ENCODE measurements at regions not wholly inside any gene's neighbourhood (a gene's known extent, or its start where the extent isn't known, plus 50 kb on each side); places are given as distances from the start of the nearest gene placed in this dataset.

DNA sequence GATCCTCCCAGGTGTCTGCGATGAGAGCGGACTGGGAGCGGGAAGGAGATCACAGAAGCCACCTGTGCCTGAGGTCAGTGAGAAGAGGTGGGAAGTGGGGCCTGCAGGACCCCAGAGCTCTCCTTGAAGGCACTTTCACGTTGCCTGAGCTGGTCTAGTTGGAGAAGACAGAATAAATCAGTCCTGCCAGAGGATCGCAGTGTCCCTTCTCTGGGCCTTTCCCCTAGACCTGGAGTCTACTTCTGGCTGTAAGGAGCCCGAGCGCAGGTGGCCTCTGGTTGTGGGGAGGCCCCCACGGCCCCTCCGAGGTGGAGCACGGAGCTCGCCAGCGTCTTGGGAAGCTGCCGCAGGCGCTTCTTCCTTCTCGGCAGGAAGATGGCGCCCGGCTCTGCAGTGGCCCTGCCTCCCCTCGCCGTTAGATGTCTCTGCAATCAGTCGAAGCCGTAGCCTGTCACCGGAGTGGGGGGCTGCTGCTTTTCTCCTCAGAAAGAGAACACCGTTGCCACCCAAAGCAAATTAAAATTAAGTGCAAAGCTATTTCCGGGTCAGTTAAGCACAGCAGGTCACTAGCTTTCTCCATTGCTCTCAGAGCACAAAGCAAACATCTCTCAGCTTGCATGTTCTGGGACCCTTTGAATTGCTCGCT lies 212.0 kb upstream of the MYT1L start:
- peak; percentile 8 for DNase-seq

DNA sequence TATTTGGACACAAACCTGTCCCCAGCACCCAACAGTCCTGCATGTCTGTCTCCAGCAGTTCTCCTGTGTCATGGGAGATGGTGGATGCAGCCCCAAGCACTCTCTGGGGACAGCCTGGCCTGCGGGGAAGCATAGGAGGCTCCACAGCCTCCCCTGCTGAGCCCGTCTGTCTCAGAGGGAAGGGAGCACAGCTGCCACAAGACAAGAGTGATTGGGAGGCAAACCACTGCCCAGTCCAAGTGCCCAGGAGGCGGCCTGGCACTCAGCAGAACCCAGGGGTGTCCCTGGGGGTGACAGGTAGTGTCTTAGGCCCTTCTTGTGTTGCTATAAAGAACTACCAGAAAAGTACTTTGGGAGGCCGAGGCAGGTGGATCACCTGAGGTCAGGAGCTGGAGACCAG lies 211.2 kb upstream of the MYT1L start:
- no peak for DNase-seq

DNA sequence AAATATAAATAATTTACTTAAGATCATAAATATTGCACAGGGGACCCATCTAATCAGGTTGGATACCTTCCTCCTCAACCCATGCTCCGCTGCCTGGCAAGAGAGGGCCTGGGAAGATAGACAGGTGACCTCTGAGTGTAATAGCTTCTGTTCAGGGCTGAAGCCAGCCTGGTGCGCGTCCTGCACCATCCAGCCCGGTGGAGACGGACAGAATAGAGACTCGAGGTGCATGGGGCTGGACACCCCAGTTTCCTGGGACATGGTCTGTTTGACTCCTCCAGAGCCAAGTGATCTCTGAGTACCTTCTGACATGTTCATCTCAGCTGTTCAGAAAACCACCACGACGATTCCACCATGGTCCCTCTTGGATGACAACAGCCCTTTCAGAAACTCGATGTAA lies 209.3 kb upstream of the MYT1L start:
- DNase-seq: no peak

DNA sequence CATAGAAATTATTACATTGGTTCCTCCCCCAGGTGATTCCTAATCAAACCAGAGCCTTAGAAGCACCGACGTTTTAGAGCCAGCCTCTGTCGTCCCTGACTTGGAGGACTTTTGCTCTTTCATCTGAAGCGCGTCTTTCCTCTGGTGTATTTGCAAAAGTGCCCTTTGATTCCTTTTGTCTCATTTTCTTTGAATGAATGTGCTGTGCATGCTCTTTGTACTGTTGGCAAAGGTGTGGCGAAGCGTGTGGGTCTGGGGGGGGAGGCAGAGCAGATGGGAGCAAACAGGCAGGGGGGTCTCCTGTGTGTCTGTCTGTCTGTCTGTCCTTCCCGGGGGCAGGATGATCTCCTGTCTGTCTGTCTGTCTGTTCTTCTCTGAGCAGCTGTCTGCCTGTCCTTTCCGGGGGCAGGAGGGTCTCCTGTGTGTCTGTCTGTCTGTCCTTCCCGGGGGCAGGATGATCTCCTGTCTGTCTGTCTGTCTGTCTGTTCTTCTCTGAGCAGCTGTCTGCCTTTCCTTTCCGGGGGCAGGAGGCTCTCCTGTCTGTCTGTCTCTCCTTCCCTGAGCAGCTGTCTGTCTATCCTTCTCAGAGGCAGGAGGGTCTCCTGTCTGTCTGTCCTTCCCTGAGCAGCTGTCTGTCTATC lies 205.5 kb upstream of the MYT1L start:
- DNase-seq: no peak

DNA sequence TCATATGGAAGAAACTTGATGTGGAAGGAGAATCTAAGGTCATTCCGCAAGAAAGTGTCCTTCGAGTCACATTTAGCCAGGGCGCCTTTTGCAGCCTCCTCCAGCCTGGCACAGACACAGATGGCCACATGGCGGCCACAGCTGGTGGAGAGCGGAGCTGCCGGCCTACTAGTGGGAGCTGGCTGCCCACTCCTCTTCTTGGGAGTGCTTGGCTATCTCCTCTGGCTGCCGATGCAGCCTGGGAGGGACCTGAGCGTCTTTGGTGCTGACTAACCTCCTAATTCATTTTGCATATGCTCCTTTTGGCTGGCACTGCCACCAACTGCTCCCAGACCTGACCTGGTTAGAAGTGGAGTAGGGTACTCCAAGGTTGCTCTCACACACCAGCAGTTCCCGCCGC lies 199.3 kb upstream of the MYT1L start:
- no peak for DNase-seq

DNA sequence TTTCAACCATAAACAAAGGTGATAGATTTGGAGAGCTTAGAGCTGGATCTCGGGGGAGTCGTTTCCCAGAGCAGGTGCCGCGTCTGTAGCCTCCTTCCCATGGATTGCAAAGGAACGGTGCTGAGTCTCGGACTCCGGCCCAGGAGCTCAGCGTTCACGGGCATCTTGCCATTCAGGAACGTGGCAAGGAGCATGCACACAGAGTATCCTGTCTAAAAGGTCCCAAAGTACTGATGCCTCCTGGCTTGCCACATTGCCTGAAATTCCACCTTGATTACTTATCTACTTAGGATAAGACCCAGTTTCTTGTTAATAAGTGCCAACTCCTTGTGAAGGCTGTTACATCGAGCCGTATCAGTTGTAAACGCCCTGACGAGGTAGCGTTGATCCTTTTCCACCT lies 197.8 kb upstream of the MYT1L start:
- no peak for DNase-seq

DNA sequence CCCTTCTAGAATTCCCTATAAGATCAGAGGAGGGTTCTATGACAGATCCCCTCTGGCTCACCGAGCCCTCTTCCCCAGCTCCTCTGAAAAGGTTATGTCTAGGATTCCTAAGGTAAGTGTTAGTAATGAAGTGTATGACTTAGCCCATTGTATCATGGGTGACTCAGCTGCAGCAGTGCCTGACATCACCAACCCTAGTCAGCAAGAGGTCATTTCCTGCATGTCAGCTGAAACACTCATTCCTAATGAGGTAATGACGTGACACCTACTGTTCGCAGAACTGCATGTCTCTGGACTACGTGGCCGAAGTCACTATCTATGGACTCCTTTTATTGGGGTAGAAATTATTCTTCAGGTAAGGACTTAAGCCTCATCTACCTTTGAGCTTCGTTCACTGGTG lies 196.1 kb upstream of the MYT1L start:
- no peak for DNase-seq

DNA sequence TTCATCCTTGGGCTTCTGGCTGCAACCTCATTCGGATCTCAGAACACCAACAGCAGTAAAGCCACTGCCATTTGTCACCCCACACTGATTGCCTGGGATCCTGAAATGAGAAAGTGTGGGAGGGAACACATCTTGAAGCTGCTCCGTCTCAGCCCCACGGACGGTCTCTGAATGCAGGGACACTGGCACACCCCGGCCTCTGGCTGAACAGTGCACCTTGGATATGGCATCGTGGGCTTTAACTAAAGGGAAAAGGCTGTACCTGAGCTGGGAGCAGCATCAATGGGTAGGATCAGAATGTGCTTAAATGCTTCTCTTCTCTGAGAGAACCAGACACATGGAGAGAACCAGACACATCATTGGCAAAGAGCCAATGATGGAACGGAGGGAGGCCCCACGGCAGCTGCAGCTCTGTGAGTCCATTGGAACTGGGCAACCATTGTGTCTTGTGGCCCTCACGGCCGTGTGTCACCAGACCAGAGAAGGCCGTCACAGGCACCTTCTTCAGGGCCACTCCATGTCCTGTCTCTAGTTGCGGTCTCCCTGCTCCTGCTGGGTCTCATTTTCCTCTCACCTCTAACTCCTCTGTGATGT lies 193.4 kb upstream of the MYT1L start:
- no peak for DNase-seq

DNA sequence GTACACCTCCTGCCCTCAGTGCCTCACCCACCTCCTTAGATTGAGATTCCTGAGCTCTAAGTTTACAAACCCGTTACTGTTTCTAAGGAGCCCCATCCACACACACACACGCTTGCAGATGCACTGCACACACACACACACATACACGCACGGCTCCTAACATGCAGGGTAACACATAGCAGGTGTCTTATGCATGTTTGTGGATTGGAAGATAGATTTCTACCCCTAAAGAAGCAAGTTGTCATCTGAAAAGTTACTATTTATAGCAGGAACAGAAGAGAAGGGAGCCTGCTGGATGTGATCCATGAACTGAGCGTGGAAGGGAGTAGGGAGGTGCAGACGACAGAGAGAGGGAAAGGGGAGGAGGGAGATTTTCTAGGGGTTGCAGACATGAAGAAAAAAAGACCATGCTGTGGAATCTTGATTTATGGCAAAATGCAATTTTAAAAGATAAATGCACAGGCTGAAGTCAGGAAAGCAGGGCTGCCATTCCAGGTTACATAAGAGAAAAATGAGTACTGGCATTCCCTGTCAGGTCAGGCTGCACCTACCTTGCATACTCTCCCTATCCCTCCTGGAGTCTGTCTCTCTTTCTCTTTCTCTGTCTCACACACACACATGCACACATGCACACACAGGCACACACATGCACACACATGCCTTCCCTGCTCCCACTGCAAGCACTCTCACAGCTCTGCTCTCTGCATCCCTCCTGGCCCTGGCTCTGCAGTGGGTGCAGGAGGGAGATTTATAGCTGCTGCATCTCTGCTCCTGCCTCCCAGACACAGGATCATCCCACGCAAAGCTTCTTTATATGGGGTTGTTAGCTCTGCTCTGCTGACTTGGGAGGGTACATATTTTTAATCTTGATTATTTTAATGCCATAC lies 192.6 kb upstream of the MYT1L start:
- DNase-seq: peak; percentile 4

DNA sequence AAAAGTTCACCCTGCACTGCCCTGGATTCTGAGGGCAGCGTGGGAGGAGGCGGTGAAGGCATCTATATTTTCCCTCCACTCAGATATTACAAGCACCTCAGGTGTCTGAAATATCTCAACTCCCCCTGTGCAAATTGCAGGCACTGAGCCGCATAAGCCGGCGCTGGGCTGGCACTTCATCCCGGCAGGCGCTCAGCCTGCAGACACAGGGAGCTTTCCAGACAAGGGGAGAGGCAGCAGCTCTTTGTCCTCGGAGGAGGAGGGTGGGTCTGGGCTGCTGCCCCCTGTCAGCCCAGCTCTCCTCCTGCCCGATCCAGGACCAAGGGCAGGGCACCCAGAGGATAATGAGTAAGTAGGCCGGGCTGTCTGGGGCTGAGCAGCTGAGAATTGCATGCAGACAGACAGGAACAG lies 189.3 kb upstream of the MYT1L start:
- DNase-seq: no peak

DNA sequence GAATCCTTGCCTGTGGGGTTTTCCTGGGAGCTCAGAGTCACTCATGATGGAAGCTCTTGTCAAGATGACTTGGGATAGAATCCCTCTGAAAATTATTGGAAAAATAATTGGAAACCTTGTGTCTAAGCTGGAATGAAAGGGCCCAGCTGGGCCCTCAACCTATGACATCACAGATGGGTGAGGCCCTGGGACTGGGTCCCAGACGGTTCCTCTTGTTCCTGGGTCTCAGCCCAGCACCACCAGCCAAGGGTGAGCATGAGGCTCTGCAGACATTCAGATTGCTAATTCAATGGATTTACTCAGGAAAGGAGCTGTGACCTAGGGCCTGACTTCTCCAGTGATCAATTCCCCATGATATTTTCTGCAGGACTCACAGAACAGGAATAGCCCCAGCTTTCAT lies 188.3 kb upstream of the MYT1L start:
- no peak for DNase-seq

DNA sequence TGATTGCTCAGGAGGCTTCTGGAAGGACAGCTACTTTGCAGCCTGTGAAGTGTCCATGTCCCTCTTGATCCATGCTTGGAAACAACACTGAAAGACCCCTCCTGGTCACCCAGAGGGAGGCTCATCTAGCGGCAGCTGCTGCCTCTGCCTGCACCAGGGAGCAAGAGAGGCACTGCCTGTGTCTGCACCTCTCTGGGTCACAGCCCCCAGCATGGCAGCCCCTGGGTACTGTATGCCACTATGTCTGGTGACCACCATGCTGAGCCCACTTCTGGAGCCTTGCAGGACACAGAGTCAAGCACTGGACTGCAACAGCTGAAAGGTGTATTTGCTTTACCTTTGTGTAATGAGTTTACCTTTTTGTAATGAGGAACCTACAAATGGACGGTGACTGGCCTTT lies 186.3 kb upstream of the MYT1L start:
- no peak for DNase-seq

DNA sequence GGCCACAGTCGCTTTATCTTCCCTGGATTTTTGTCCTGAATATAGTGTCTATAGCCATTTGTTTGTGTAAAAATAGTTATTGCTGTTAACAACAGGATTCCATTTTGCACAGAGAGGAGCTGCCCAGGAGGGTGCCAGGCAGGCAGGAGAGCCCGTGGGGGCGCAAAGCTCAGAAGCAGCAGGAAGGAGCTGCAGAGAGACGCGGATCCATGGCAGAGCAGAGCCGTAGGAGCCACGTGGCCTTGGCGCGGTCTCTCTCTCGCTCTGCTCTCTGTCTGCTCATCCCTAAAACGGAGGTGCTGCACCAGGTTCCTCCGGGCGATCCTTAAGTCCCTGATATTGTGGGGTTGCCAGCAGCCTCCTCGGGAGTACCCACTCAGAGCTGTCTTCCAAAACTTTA lies 185.3 kb upstream of the MYT1L start:
- no peak for DNase-seq

DNA sequence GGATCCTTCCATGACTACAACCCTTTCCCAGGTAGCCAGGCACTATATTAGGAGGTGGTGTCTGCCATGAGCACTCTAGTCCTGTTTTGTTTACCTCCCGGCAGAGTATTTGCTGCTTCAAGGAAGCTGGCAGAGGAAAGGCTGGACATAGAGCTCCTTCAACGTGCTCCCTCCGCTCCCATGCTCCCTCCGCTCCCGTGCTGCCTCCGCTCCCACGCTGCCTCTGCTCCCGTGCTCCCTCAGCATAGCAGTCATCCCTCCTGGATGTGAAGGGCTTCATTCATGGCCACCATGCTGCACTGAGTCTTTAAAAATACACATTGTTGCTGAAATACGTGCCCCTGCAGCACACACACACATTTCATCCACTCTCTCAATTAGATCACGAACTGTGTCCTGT lies 181.9 kb upstream of the MYT1L start:
- no peak for DNase-seq

DNA sequence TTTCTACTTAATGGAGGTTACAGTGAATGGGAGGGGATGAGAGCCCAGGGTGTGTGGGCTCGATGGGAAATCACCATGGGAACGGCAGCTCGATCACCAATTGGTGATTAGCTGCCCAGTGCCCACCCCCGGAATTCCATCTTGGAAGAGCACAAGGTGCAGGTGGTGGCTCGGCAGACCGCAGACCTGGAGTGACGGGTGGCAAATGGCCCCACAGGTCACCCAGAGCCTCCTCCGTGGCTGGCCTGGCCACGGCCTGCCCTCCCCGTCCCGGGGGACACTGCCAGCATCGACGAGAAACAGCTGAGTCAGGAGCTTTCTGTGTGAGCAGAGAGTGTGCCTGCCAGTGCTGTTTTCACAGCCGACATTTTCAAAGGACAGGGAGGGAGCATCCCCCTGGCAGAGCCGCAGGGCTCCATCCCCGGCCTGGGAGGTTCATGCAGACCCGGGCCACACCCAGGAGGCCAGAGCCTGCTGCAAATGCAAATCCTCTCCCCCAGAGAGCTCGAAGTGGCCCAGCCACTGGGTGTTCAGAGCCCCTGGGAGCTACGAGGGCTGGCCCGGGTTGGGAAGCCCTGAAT lies 176.4 kb upstream of the MYT1L start:
- DNase-seq: no peak

DNA sequence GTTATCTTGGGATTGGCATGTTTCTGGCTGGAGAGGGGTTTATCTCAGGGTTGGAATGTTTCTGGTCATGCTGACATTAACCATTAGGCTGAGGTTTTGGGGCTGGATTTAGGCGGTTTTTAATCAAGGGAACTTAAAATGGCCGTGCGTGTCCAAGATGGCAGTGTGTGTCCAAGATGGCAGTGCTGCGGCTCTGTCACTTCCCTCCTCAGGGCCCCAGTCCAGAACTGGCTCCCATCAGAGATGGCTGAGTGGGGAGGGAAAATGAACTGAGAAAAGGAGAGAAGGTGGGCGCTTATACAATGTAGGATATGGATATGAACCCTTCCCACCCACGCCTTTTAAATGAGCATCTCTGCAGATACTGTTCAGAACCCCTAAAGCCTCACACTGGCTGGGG lies 175.5 kb upstream of the MYT1L start:
- DNase-seq: no peak

DNA sequence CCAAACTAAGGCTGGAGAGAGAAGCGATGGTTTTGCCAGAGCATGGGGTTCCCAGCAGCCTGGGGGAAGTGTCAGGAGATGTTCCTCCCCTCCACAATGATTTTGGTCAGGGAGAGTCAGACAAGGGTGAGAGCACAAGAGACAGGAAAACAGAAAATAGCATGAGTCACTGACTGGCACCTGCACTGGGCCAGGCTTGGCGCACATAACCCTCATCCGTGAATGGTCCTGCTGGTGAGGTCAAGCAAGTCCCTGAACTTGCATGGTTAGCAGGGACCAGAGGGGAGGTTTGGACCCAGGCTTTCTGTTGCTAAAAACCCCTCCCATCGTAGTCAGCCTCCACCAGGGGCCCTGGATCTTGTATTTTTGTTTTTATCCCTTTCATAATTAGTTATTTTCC lies 174.5 kb upstream of the MYT1L start:
- no peak for DNase-seq

DNA sequence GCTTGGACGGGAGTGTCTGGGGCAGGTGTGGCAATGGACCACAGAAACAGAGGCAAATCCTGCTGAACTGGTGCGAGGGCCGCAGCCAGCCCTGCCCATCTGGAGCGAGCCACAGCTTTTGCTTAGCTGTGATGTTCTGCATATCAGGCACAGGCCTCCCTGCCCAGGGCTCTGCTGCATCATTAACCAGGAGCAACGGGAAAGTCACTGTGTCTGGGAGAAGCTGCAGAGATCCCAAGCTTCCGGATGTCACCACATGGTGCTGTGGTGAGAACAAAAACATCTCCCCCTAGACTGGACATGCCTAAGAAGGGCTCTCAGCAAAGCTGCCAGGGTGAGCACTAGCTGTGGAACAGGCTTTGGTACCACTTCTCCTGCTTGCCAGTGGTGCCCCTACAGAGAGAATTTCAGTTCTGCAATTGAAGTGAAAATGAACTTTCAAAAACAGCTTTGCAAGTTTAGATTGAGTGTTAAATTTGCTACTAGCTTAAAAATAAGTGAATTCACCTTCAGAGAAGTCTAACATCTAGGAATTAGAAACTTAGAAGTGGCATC lies 172.9 kb upstream of the MYT1L start:
- DNase-seq: no peak

DNA sequence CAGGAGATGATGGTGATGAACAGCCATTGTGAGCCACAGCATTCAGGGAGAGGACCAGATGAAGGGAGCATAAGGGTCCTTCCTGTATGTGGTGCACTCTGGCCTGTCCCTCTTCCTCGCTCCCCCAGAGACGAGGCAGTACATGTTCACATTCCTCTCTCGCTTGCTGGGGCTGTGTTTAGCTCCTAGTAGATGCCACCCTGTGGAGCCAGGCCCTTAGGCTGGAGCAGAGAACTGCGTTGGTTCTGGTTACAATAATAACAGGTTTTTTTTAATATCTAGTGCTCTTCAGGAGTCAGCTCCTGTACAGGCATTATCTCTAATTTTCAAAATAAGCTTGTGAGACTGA lies 171.1 kb upstream of the MYT1L start:
- no peak for DNase-seq

DNA sequence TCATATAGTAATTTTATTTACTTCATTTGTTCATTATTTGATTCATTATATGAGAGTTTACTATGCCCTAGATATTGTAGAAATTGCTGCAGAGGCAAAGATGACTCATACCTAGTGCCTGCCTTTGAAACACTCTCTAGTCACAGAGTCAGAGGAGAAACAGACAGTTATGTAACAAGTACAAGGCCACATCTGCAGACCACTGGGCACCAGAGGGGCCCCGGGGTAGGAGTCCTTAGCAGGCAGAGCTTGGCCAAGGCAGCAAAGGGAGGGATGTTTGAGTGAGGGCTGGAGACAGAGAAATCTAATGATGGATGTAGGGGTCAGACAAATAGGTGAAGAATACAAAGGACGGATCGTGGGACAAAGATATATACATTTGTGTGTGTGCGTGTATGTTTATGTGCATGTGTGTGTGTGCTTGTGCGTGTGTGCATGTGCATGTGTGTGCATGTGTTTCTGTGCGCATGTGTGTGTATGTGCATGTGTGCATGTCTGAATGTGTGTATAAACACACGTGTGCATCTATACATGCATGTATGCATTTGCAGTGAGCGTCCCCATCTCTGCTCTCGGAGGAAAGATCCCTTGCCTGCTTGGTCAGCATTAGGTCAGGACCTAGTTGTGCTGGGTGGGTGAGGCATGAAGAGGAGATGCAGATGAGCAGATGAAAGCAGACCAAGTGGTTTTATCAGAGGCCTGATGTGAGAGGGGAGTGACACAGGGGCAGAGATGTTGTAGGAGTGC lies 170.6 kb upstream of the MYT1L start:
- no peak for DNase-seq

DNA sequence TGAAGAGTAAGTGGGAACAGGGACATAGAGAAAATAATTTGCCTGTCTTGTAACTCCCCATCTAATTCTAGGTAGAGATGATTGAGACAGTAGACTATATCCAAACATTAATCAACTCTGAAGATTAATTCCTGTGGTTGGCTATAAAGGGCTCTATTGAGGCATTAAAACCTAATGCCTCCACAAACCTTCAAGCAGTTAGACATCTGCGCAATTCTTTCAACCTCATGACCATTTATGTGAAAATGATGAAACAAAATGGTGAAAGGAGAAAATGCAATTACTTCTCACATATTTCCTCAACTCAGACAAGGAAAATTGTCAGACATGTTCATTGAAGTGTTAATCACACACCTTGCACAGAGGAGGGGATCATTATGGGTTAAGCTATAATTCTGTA lies 164.5 kb upstream of the MYT1L start:
- no peak for DNase-seq
